Astrocyte (in vitro differentiated cells and primary cell): ENCODE measurements at regions not wholly inside any gene's neighbourhood (a gene's known extent, or its start where the extent isn't known, plus 50 kb on each side); places are given as distances from the start of the nearest gene placed in this dataset.

Experiments used
- CTCF ChIP-seq: IDR thresholded peaks from 2 replicates; pipeline ENCODE4 v1.5.1; 2011; ENCODE audit warnings: low read depth, mild to moderate bottlenecking, inconsistent platforms, low read length, moderate library complexity; ENCODE audit not compliant: insufficient read depth
- EZH2 ChIP-seq: IDR thresholded peaks from 2 replicates; pipeline ENCODE4 v1.6.1; 2012; ENCODE audit warnings: mild to moderate bottlenecking, low read length, inconsistent platforms; ENCODE audit not compliant: insufficient read depth

DNA sequence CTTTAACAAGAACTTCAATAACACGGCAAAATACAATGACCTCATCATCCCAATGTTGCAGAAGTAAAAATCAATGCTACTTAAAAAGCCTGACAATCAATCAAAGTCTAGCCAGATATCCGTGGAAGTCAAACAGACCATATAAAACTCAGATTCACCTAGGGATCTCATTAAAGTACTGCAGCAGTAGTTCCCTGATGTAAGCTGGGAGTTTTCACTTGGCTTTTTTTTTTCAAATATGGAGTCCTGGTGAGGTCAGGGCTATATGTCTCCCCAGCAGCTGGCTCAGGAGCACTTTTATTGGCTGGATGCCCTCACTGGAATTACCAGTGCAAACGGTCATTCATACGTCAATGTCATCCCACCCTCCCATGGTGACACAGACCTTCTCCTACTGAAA lies 220.6 kb upstream of the SLC30A5 start:
- no peak for TF ChIP-seq CTCF
- no peak for TF ChIP-seq EZH2
